ENCODE measurements at regions not wholly inside any gene's neighbourhood (a gene's known extent, or its start where the extent isn't known, plus 50 kb on each side); places are given as distances from the start of the nearest gene placed in this dataset.
"Not testable (repeated sequence)": the region's sequence is repeated elsewhere in the genome, so short reads cannot be mapped to it uniquely, and the experiment has no call there.

GRCh38 chr2:22946553-22946952 lies 438.4 kb upstream of the KLHL29 start:
- DNase-seq: no peak

GRCh38 chr2:22947741-22948140 lies 437.2 kb upstream of the KLHL29 start:
- no peak for DNase-seq

- DNase-seq: no peak
Observed at GRCh38 chr2:22950431-22950830, 434.5 kb upstream of the KLHL29 start.

- DNase-seq: no peak
Observed at GRCh38 chr2:22952656-22953225, 432.2 kb upstream of the KLHL29 start.

- DNase-seq: no peak
Observed at GRCh38 chr2:22957446-22957845, 427.5 kb upstream of the KLHL29 start.

- no peak for DNase-seq
Observed at GRCh38 chr2:22958308-22958707, 426.7 kb upstream of the KLHL29 start.

- no peak for DNase-seq
Observed at GRCh38 chr2:22967756-22968155, 417.2 kb upstream of the KLHL29 start.

- no peak for DNase-seq
Observed at GRCh38 chr2:22970284-22970975, 414.5 kb upstream of the KLHL29 start.

GRCh38 chr2:22970991-22971390 lies 414.0 kb upstream of the KLHL29 start:
- DNase-seq: no peak

GRCh38 chr2:22981785-22982184 lies 403.2 kb upstream of the KLHL29 start:
- DNase-seq: no peak

GRCh38 chr2:22984152-22984551 lies 400.8 kb upstream of the KLHL29 start:
- not testable (repeated sequence) for DNase-seq

- DNase-seq: no peak
Observed at GRCh38 chr2:22990246-22990645, 394.7 kb upstream of the KLHL29 start.

- DNase-seq: no peak
Observed at GRCh38 chr2:22991844-22992243, 393.1 kb upstream of the KLHL29 start.

- no peak for DNase-seq
Observed at GRCh38 chr2:22992441-22992840, 392.5 kb upstream of the KLHL29 start.

- DNase-seq: no peak
Observed at GRCh38 chr2:22993250-22993649, 391.7 kb upstream of the KLHL29 start.

- DNase-seq: no peak
Observed at GRCh38 chr2:22995576-22995975, 389.4 kb upstream of the KLHL29 start.

- no peak for DNase-seq
Observed at GRCh38 chr2:22996911-22997310, 388.1 kb upstream of the KLHL29 start.

GRCh38 chr2:22998359-22998758 lies 386.6 kb upstream of the KLHL29 start:
- DNase-seq: no peak

- DNase-seq: no peak
Observed at GRCh38 chr2:22999951-23000350, 385.0 kb upstream of the KLHL29 start.

GRCh38 chr2:23002234-23002633 lies 382.7 kb upstream of the KLHL29 start:
- no peak for DNase-seq

- DNase-seq: no peak
Observed at GRCh38 chr2:23005469-23005868, 379.5 kb upstream of the KLHL29 start.

GRCh38 chr2:23007631-23008235 lies 377.2 kb upstream of the KLHL29 start:
- DNase-seq: no peak

- DNase-seq: no peak
Observed at GRCh38 chr2:23008440-23008839, 376.5 kb upstream of the KLHL29 start.

Measured in hypothalamus (tissue), 51 donors.